Testis (tissue), 2 donors: ENCODE measurements at regions not wholly inside any gene's neighbourhood (a gene's known extent, or its start where the extent isn't known, plus 50 kb on each side); places are given as distances from the start of the nearest gene placed in this dataset.

Experiments used
- CTCF ChIP-seq, 3 experiments: fragments of 450-650 bp in 2 of 3; fragments of 200-600 bp in 1 of 3; sonication (generic) in 1 of 3; IDR thresholded peaks; one replicate each; pipeline ENCODE4 v1.5.1; 2016 to 2019; ENCODE audit warnings: antibody characterized with exemption in 3 of 3, mild to moderate bottlenecking in 2 of 3, moderate library complexity in 1 of 3
- POLR2A ChIP-seq: fragments of 450-650 bp; IDR thresholded peaks from one replicate; pipeline ENCODE4 v1.6.1; 2017; ENCODE audit warnings: antibody characterized with exemption, mild to moderate bottlenecking, moderate library complexity

GRCh38 chr9:129322641-129323375 is 144.7 kb upstream of the IER5L start:
- no peak for TF ChIP-seq CTCF (IDR thresholded peaks at IDR 0.05)
- TF ChIP-seq POLR2A: no peak
